ENCODE measurements at regions not wholly inside any gene's neighbourhood (a gene's known extent, or its start where the extent isn't known, plus 50 kb on each side); places are given as distances from the start of the nearest gene placed in this dataset.
"Not testable (repeated sequence)": the region's sequence is repeated elsewhere in the genome, so short reads cannot be mapped to it uniquely, and the experiment has no call there.

GRCh38 chr13:44865722-44866410 is 123.4 kb downstream of the NUFIP1 start:
- FAIRE-seq (no peak), ATAC-seq (no peak), DNase-seq (ENCODE audit: extremely low read depth in 1 of 4, low spot score in 3 of 4) (no peak)
- BruUV-seq (replicated peaks): no TSS peak
- Histone ChIP-seq H3K27me3 (ENCODE audit: control insufficient read depth in 2 of 2, insufficient read depth in 2 of 2, low read length in 2 of 2) (peaks cover 5 to 14% of the 10 kb centered on the region in 2 experiments; a peak in 4 of 5 replicates), H3K4me1 (replicated peaks in 1 of 2; ENCODE audit: control insufficient read depth in 2 of 2, insufficient read depth in 2 of 2, low read length in 2 of 2) (no peaks in the 10 kb centered on the region), H3K4me3 (no peak overlapping the region), H3K36me3 (ENCODE audit: control insufficient read depth, insufficient read depth, low read length) (no peaks in the 10 kb centered on the region), H2AFZ (ENCODE audit: low read depth, low read length) (no peak overlapping the region), H3K9me1 (ENCODE audit: control insufficient read depth, insufficient read depth, low read length) (no peaks in the 10 kb centered on the region), H3K79me2 (ENCODE audit: control insufficient read depth, insufficient read depth, low read length) (no peaks in the 10 kb centered on the region), H3K4me2 (ENCODE audit: insufficient read depth, low read length) (no peak overlapping the region), H4K20me1 (replicated peaks; ENCODE audit: control insufficient read depth, insufficient read depth, low read length) (no peaks in the 10 kb centered on the region), H3K27ac (ENCODE audit: extremely low read depth, low read depth, low read length) (no peak overlapping the region), H3K9ac (ENCODE audit: insufficient read depth in 1 of 2, low read depth in 2 of 2, low read length in 2 of 2) (no peak overlapping the region), H3K9me3 (replicated peaks; ENCODE audit: control insufficient read depth, insufficient read depth, low read depth, low read length) (no peaks in the 10 kb centered on the region)
- intact Hi-C loops (cut with micrococcal nuclease) (no loop called here), in situ Hi-C loops (cut with MboI) (no loop called here)
- TF ChIP-seq FOSL1 (tag; conservative IDR thresholded peaks at IDR 0.05): no peak
- TF ChIP-seq ZNF507 (tag; conservative IDR thresholded peaks at IDR 0.05): no peak
- TF ChIP-seq SPI1 (IDR thresholded peaks at IDR 0.05; ENCODE audit: borderline replicate concordance, low read depth, low read length): peak; percentile 52; the same call in 1 of the 2 replicates
- WGBS (ENCODE audit: insufficient coverage, low coverage, missing lambda C conversion rate): 0% methylated on average over 7 of the region's 10 CpGs
- CTCF ChIA-PET (ENCODE audit: low intra/inter-chr PET ratio): no interaction called here
- POLR2A ChIA-PET: interaction anchor here (0.7 to 1.4 kb wide), 2 partner anchors 12 to 1062 kb away, joined by 3 to 4 read pairs; no protein-coding TSS in a partner anchor

DNA sequence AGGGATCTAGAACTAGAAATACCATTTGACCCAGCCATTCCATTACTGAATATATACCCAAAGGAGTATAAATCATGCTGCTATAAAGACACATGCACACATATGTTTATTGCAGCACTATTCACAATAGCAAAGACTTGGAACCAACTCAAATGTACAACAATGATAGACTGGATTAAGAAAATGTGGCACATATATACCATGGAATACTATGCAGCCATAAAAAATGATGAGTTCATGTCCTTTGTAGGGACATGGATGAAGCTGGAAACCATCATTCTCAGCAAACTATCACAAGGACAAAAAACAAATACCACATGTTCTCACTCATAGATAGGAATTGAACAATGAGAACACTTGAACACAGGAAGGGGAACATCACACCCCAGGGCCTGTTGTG is 125.6 kb downstream of the NUFIP1 start:
- H3K36me3 ChIP-seq (ENCODE audit: control insufficient read depth, insufficient read depth, low read length); H3K79me2 ChIP-seq (ENCODE audit: control insufficient read depth, insufficient read depth, low read length); BruUV-seq (replicated peaks); H3K9me3 ChIP-seq (replicated peaks; ENCODE audit: control insufficient read depth, insufficient read depth, low read depth, low read length); H3K4me3 ChIP-seq; CTCF ChIA-PET (ENCODE audit: low intra/inter-chr PET ratio); in situ Hi-C loops (cut with MboI); H4K20me1 ChIP-seq (replicated peaks; ENCODE audit: control insufficient read depth, insufficient read depth, low read length); H3K4me2 ChIP-seq (ENCODE audit: insufficient read depth, low read length); H2AFZ ChIP-seq (ENCODE audit: low read depth, low read length); FAIRE-seq; intact Hi-C loops (cut with micrococcal nuclease); DNase-seq (ENCODE audit: extremely low read depth in 1 of 4, low spot score in 3 of 4); H3K9me1 ChIP-seq (ENCODE audit: control insufficient read depth, insufficient read depth, low read length); H3K9ac ChIP-seq (ENCODE audit: insufficient read depth in 1 of 2, low read depth in 2 of 2, low read length in 2 of 2); ATAC-seq; H3K27me3 ChIP-seq (ENCODE audit: control insufficient read depth in 2 of 2, insufficient read depth in 2 of 2, low read length in 2 of 2); H3K4me1 ChIP-seq (replicated peaks in 1 of 2; ENCODE audit: control insufficient read depth in 2 of 2, insufficient read depth in 2 of 2, low read length in 2 of 2); POLR2A ChIA-PET; H3K27ac ChIP-seq (ENCODE audit: extremely low read depth, low read depth, low read length): not testable (repeated sequence)
- TF ChIP-seq ZNF146 (CRISPR knock-in tag; IDR thresholded peaks at IDR 0.05; ENCODE audit: unreplicated experiment): peak; percentile 18
